ENCODE measurements at regions not wholly inside any gene's neighbourhood (a gene's known extent, or its start where the extent isn't known, plus 50 kb on each side); places are given as distances from the start of the nearest gene placed in this dataset.

GRCh38 chr10:128322106-128322505 lies 195.9 kb upstream of the MKI67 start:
- TF ChIP-seq POLR2A (IDR thresholded peaks at IDR 0.05): no peak
- TF ChIP-seq, protein P1, sequence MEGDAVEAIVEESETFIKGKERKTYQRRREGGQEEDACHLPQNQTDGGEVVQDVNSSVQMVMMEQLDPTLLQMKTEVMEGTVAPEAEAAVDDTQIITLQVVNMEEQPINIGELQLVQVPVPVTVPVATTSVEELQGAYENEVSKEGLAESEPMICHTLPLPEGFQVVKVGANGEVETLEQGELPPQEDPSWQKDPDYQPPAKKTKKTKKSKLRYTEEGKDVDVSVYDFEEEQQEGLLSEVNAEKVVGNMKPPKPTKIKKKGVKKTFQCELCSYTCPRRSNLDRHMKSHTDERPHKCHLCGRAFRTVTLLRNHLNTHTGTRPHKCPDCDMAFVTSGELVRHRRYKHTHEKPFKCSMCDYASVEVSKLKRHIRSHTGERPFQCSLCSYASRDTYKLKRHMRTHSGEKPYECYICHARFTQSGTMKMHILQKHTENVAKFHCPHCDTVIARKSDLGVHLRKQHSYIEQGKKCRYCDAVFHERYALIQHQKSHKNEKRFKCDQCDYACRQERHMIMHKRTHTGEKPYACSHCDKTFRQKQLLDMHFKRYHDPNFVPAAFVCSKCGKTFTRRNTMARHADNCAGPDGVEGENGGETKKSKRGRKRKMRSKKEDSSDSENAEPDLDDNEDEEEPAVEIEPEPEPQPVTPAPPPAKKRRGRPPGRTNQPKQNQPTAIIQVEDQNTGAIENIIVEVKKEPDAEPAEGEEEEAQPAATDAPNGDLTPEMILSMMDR (IDR thresholded peaks at IDR 0.05): no peak
- TF ChIP-seq POLR2AphosphoS5 (IDR thresholded peaks at IDR 0.05; ENCODE audit: insufficient read depth in 1 of 2, low read depth in 1 of 2): no peak
